ENCODE measurements at regions not wholly inside any gene's neighbourhood (a gene's known extent, or its start where the extent isn't known, plus 50 kb on each side); places are given as distances from the start of the nearest gene placed in this dataset.
"Not testable (repeated sequence)": the region's sequence is repeated elsewhere in the genome, so short reads cannot be mapped to it uniquely, and the experiment has no call there.

DNA sequence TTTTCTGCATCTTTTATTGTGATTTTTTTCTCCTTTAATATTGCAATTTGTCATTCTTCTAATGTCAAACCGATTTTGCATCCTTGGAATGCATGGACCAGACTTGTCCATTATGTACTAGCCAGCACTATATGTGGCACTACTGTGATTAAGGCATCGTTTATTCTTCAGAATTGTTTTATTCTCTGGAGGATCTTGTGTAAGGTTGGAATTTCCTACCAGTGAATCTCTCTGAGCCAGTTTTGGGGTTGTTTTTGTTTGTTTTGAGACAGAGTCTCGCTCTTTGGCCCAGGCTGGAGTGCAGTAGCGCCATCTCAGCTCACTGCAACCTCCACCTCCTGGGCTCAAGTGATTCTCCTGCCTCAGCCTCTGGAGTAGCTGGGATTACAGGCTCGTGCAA lies 58.5 kb downstream of the IGLL5 start:
- no peak for DNase-seq

DNA sequence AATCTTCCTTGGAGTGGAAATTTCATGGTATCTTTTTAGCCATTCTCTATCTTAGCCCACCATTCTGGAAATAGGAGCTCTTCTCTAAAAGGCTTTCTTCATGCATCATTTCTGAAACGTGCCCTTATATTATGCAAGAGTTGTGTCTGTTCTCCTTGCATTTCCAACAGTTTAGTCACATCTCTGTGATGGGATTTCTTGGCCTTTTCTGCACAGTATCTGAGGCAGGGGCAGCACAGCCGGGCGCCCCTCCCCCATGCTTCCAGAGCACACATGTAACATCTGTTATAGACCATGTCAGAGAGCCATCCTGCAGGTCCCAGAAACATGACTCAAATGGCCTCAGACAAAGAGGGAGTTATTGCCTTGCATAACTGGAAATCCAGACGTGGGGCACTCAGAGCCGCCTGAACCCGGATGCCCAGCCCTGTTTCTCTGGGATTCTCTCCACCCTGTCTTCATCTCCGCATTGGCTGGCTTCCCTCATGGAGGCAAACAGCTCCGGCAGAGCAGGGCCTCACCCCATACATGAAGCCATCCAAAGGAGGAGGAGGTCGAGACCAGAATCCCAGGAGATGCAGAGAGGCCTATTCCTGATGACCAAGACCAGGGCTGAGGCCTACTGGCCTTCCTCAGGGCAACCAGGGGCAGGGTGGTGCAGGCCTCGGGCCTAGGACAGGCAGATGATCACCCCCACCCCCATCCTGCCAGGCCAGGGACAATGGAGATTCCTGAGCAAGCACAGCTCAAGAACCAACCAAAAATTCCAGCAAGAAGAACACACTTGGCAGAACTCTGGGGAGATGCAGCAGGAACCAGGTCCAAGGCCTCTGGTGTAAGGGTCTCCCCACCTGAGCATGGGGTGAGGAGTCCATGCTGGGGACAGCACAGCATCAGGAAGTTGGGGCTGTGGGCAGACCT lies 61.3 kb downstream of the IGLL5 start:
- no peak for DNase-seq

DNA sequence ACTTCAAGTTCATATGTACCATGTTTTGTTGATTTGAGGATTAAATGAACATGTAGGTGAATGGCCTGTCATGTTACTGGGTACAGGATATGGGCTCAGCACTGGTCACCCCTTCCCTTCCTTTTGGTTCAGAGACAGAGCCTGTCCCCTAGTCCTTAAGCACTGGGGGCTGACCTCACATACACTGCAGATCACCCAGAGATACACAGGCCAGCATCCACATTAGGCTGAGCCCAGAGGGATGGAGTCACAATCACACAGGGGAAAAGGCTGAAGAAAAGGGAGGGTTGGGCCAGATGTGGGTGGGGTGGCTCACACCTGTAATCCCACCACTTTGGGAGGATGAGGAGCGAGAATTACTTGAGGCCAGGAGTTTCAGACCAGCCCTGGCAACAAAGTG lies 62.3 kb downstream of the IGLL5 start:
- no peak for DNase-seq

DNA sequence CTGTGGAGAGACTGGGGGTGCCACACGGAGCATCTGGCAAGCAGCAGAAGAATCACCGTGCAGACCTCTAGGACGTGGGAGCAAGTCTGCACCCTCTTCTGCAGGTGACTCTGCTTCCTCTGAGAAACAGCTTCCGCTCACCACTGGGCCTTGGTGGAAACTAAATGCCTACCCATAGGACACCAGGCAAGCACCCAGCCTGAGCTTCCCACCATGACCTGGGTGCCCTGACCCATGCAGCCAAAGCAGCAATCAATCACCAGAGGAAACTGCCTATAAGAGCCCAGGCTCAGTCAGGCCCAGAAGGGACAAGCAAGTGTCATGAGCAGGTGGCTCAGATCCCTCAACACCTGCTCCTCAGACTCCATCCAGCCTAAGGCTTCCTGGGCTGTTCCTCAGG lies 63.4 kb downstream of the IGLL5 start:
- no peak for DNase-seq

DNA sequence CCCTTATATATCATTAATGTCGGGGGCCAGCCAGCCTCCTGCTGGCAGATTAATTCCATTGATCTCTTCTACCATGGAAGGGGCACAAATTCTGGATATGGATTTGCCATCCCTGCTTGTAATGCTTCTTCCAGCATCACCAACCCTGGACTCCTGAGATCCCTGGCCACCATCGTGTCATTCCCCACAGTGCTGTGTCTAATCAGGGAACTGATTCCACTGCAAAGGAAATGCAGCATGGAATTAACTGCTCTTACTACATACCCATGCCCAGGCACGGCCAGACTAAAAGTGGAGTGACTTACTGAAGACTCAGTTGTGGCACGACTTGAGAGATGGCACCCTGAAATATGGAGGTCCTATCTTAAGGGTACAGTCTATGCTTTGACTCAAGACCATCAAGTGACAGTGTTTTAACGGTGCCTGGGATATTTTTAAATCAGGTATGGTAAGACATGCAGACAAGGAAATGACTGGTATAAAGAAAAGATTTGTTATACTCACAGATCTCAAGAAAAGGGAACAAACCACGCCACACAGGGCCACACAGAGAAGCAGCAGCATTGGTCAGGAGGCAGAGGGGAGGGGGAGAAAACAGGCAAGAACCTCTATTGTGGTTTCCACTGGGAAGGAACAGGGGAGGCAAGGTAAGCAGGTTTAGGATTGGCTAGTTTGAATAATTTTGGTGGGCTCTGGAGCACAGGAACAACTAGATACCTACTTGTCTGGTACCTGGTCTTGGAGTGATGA lies 65.1 kb downstream of the IGLL5 start:
- no peak for DNase-seq

DNA sequence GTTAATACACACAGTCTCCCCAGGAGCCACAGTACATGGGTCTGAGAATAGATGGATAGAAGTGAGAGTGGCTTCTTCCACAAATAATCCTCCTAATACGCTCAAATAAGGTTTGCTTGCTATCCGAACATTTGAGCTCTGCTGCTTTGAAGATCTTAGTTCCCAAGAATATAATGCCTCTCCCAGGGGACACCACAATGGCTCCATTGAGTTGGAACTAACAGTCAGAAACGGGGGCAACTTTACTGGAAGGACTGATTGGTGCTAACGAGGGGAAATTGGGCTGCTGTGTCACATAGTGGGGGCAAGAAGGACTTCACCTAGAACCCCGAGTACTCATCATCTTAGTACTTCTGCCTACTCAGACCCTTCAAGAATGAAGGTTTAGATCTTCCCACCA lies 66.2 kb downstream of the IGLL5 start:
- no peak for DNase-seq

DNA sequence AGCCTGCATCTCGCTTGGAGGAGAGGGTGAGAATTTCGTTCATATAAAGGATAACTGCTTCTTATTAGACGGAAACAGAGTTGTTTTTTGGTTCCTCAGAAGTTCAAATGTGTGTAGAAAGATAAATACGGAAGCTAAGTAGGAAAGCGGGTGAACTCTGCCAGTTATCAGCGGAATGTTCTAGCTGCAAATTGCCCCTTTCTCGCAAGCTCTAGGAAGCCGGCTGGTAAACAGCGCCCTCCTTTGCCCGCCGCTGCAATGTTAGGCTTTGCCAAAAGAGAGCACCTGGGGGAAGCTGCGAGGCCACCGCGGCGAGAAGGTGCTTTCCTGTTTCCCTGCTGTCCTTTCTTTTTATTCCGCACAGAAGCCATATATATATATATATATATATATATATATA lies 67.0 kb downstream of the IGLL5 start:
- DNase-seq: no peak

DNA sequence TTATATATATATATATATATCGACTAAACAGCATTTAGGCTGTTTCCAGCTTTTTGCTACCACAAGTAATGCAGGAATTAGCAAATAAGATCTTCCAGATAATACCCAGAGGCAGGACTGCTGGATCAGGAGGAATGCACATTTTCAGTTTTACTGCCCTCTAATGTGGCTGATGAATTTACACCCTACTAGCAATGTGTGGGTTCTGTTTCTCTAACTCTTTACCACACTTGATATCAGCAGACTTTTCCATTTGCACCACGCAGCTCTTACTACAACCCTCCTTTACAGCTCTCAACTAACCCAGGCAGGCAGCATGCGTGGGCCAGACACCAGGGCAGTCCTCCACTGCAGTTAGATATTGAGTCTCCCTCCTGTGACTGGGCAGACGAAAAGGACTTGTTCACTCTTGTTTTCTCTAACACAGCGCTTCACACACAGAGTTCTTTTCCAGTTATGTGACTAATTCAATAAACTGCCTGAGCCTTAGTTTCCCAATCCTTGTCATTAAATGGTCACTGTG lies 67.7 kb downstream of the IGLL5 start:
- no peak for DNase-seq

DNA sequence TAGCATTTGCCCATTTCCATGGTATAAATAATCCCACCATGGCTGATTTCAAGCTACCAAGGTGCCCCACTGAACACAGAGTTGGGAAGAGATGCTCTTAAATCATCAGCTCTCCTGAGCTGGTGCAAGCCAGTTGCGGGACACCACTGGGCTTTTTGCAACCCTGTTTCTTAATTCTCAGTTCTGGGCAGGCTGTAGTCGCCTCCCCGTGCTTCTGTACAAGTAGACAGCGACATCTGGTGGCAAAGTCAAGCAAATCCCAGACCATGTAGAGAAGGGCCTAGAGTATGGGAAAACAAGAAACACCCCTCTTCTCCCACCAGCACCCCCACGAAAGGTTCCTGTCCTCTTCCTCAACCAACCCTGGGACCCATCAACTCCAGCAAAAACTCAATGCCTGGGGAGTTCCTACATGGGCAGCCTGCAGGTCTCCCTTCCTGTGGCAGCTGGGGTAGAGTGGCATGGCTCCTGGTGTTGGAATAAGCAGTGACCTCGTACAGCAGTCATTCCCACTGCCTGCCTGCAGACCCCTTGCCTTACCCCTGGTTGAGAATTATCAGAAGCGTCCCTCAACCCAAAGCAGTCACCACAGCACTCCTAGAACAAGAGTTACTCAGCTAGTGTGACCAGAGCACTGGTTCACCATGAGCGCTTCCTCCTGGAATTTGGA lies 68.4 kb downstream of the IGLL5 start:
- DNase-seq: peak; percentile 66

DNA sequence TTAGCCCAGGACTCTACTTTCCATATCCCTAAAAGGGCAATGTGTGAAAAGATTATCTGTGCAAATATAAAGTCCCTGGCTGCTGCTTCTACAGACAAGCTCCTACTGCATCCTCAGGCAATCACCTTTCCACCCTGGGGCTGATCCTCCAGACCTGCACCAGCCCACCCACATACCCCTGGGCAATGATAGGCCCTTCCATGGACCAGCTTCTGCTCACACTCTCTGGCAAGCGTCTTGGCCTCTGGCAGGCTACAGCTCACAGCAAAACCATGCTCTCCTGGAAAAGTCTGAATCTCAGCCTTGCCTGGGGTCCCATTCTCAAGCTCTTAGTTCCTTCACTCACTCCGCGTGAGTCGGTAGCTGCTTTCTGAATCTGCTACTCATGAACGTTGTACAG lies 69.5 kb downstream of the IGLL5 start:
- no peak for DNase-seq

DNA sequence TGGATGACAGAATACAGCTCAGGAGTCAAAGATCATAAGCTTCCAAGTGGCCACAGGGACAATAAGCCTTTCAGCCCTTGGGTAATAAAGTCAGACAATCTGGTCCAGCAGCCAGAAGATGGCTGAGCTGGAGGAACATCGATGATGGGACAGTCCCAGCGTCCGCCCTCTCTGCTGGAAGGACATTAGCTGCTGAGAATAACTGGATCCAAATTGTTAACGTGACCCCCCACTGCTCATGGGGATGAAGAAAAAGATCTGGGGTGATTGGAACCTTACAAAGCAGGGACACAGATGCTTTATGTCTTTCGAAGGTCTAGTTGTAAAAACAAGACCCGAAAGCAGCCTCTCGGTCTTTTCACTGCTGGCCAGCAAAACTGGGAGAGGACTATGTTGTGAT lies 71.0 kb downstream of the IGLL5 start:
- DNase-seq: no peak

DNA sequence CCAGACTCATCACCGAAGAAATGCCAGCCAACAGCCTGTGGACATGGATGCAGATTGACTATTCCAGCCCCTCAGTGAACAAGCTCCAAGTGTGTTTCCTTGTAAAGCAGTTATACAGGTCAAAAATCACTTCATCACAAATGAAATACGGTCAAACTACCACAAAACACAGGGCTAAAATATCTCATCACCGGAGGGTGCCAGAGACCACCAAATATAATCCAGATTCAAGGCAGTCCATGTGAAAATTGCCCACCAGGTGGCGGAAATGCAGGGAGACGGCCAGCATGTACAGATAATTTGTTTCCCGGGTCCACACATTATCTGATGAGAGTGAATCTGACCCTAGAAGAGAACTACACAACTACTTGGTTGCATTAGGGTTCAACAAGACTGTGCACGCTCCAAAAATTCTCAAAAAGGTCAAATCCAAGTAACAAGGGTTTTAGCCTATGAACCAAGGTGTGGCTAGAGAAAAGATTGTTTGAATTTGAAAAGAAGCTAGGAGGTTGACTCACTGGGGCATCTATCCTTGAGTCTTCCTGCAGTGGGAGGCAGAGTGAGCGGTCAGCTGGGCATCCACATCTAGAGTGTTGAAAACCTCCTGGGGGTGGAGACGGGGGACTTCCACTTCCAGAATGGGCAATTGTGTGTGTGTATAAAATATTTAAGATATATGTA lies 71.7 kb downstream of the IGLL5 start:
- peak; percentile 78 for DNase-seq

DNA sequence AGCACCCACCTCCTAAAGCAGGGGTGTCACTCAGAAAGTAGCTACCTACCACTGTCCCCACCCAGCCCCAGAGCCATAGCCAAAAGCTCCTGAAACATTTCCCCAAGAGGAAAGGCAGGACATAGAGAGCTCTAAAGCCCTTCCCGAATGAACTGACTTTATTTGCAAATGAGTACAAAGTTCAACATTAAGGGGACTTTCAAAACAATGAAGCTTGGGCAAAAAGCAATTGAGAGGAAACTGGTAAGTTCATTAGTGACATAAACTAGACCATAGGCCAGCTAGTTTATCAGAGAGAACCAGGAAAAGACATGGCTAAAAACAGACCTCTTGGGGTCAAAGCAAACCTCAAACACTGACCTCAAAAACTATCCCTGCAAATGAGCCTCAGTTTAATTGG lies 72.7 kb downstream of the IGLL5 start:
- DNase-seq: no peak

DNA sequence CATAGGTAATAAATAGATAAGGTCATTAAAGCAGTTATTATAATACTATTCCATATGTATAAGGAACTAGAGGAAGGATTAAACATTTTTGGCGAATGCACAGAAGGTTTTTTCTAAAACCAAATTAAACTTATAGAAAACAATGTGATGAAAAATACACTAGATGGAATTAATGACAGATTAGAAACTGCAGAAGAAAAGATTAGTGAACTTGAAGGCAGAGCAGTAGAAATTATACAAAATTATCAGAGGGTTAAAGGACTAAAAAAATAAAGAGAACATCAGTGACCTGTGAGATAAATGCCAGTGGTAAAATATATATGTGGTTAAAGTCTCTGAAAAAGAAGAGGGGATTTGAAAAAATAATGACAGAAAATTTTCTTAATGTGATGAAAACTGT lies 74.0 kb downstream of the IGLL5 start:
- no peak for DNase-seq

DNA sequence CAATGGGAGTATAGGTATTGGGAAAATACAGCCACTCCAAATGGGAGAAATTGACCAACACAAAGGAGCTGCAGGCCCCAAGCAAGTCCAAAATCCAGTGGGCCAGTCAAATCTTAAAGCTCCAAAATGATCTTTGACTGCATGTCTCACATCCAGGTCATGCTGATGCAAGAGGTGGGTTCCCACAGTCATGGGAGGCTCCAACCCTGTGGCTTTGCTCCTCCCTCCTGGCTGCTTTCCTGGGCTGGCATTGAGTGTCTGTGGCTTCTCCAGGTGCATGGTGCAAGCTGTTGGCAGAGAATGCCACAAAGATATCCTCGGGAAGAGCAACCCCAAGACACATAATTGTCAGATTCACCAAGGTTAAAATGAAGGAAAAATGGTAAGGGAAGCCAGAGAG lies 80.8 kb downstream of the IGLL5 start:
- DNase-seq: no peak

DNA sequence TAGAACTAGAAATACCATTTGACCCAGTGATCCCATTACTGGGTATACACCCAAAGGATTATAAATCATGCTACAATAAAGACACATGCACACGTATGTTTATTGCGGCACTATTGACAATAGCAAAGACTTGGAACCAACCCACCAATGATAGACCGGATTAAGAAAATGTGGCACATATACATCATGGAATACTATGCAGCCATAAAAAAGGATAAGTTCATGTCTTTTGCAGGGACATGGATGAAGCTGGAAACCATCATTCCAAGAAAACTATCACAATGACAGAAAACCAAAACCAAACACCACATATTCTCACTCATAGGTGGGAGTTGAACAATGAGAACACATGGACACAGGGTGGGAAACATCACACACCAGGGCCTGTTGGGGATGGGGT lies 85.0 kb downstream of the IGLL5 start:
- DNase-seq: not testable (repeated sequence)

DNA sequence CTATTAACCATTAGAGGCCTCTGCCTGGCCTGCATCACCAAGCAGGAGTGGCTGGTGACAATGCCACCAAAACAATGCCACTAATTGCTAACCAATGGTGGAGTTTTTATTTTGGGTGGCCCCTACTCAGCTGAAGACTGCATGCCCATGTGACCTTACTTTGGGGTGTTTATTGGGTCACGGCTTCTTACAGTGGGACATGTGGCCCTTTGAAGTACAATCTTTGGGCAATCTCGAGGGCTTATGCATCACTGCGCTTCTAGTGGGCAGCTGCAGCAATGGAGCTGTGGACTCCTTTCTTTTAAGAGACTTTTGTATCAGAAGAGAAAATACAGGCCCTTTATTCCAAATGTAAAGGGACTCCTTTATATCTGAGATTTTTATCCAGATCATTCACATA lies 85.7 kb downstream of the IGLL5 start:
- DNase-seq: no peak

DNA sequence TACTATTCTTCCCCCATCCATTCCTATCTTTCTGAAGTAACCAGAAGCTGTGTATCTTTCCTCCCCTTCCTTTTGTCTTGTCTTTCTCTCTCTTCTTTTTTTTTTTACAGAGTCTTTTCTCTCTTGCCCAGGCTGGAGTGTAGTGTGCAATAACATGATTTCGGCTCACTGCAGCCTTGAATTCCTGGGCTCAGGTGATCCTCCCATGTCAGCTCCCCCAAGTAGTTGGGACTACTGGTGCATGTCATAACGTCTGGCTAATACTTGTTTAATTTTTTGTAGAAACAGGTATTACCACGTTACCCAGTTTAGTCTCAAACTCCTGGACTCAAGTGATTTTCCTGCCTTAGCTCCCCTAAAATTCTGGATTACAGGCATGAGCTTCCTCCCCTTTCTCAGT lies 86.5 kb downstream of the IGLL5 start:
- no peak for DNase-seq

DNA sequence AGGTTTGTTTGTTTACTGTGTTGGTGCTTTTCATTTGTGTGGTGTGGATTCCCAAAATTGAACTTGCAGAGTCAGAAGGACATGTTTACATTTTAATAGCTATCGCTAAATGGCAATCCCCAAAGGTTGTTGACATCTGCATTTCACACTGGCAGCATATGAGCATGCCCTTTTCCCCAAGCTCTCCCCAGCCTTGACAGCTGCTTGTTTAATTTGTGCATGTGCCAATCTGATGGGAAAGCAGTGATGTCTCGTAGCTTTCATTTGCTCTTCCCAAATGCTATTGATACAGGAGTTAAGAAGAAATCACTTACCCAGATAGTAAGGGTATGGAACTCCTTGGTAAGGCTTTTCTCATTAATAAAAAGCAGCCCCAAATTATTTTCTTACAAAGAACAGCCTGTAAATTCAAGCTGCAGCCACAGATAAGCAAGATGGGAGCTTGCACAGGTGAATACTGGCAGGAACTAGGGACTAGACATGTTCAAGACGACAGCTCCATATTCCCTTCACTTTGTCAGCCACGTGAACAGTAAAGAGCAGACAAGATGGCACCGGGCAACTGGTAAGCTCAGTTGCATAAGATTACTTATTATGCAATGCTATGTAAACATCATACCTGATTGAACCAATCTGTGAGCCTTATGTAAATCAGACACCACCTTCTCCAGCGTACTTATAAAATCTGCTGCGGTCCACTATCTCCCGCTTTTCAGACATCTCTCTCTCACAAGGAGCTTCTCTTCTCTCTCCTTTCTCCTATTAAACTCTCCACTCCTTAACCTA lies 87.4 kb downstream of the IGLL5 start:
- no peak for DNase-seq

DNA sequence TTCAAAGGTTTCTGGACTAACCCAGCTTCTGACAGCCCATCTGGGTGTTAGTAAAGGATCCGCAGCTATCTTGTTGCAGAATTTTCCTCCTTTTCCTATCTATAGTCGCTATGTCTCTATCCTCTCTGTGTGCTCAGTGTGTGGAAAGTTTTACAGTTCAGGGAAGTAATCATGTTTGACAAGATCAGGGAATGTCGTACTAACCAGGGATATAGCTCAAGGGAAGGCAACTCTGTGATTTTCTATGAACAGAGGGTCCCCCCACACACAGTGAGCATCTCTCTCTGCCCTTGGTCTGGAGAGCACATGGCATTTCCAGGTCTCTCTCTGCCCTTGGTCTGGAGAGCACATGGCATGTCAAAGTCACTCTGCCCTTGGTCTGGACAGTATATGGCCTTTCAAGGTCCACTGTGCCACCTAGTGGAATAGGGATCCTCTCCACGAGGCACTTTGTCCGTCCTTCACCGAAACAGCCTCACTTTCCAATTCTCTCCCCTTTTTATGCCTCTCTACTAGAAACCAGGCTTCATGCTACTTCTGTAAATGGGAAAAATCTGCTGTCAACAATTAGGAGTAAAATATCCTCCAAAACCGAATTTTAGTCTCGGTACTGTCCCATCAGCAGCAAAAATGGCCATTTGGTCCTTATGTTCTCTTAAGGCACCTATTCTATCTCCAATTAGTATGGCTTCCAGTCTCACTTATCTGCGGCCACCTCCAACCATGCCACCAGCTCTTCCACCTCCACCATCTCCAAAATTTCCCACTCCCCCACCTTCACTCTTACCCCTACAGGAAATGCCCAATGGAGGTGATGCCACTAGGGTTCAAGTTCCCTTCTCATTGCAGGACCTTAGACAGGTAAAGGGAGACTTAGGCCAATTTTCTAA lies 88.7 kb downstream of the IGLL5 start:
- no peak for DNase-seq

Measured in midbrain (tissue), 1 donor.